ENCODE measurements at regions not wholly inside any gene's neighbourhood (a gene's known extent, or its start where the extent isn't known, plus 50 kb on each side); places are given as distances from the start of the nearest gene placed in this dataset.

- H3K4me1 Mint-ChIP-seq = no peaks in the 10 kb centered on the region
- DNase-seq (no peak), ATAC-seq (ENCODE audit: low read depth) (no peak)
- no peak for TF ChIP-seq CTCF (IDR thresholded peaks at IDR 0.05)
- intact Hi-C loops (cut with micrococcal nuclease) = no loop called here
- no peak overlapping the region for H3K4me3 Mint-ChIP-seq
- H3K27ac Mint-ChIP-seq = no peak overlapping the region
- POLR2A ChIA-PET = no interaction called here
- no peaks in the 10 kb centered on the region for H3K36me3 Mint-ChIP-seq (ENCODE audit: low read depth)
- CTCF ChIA-PET = no interaction called here
- peaks cover 8% of the 10 kb centered on the region for H3K9me3 Mint-ChIP-seq
- H3K27me3 Mint-ChIP-seq = peaks cover 14% of the 10 kb centered on the region
Measured at GRCh38 chr15:60093273-60094067, 89.4 kb downstream of the FOXB1 start.

GRCh38 chr15:60095711-60096110 lies 91.6 kb downstream of the FOXB1 start:
- Mint-ChIP-seq H3K36me3 (ENCODE audit: low read depth) (no peaks in the 10 kb centered on the region), H3K4me3 (no peak overlapping the region), H3K27ac (no peak overlapping the region), H3K27me3 (peaks cover 6% of the 10 kb centered on the region), H3K4me1 (no peaks in the 10 kb centered on the region), H3K9me3 (peaks cover 8% of the 10 kb centered on the region)
- DNase-seq (no peak), ATAC-seq (ENCODE audit: low read depth) (no peak)
- ChIA-PET CTCF (no interaction called here), POLR2A (no interaction called here)
- intact Hi-C loops (cut with micrococcal nuclease) = no loop called here
- TF ChIP-seq CTCF (IDR thresholded peaks at IDR 0.05) = no peak

GRCh38 chr15:60096157-60096556 lies 92.0 kb downstream of the FOXB1 start:
- intact Hi-C loops (cut with micrococcal nuclease) = no loop called here
- ATAC-seq (ENCODE audit: low read depth) (no peak), DNase-seq (no peak)
- ChIA-PET POLR2A (no interaction called here), CTCF (no interaction called here)
- H3K27ac Mint-ChIP-seq = no peak overlapping the region
- H3K4me1 Mint-ChIP-seq = no peaks in the 10 kb centered on the region
- no peaks in the 10 kb centered on the region for H3K36me3 Mint-ChIP-seq (ENCODE audit: low read depth)
- H3K4me3 Mint-ChIP-seq = no peak overlapping the region
- H3K9me3 Mint-ChIP-seq = peaks cover 8% of the 10 kb centered on the region
- peaks cover 6% of the 10 kb centered on the region for H3K27me3 Mint-ChIP-seq
- TF ChIP-seq CTCF (IDR thresholded peaks at IDR 0.05) = no peak

- no peak overlapping the region for H3K27ac Mint-ChIP-seq
- H3K36me3 Mint-ChIP-seq (ENCODE audit: low read depth) = no peaks in the 10 kb centered on the region
- no peak overlapping the region for H3K4me3 Mint-ChIP-seq
- H3K4me1 Mint-ChIP-seq = no peaks in the 10 kb centered on the region
- peaks cover 6% of the 10 kb centered on the region for H3K9me3 Mint-ChIP-seq
- intact Hi-C loops (cut with micrococcal nuclease) = no loop called here
- no peak for ATAC-seq (ENCODE audit: low read depth)
- TF ChIP-seq CTCF (IDR thresholded peaks at IDR 0.05) = no peak
- ChIA-PET POLR2A (interaction anchor here (0.6 kb wide), 1 partner anchor 57 kb away, joined by 5 read pairs; no protein-coding TSS in a partner anchor), CTCF (no interaction called here)
- H3K27me3 Mint-ChIP-seq = peaks cover 12% of the 10 kb centered on the region
- DNase-seq = no peak
Measured at GRCh38 chr15:60101416-60101815, 97.3 kb downstream of the FOXB1 start.

GRCh38 chr15:60102748-60103147 lies 98.6 kb downstream of the FOXB1 start:
- H3K27me3 Mint-ChIP-seq = peaks cover 16% of the 10 kb centered on the region
- no peak for ATAC-seq (ENCODE audit: low read depth)
- CTCF ChIA-PET = no interaction called here
- no peaks in the 10 kb centered on the region for H3K36me3 Mint-ChIP-seq (ENCODE audit: low read depth)
- TF ChIP-seq CTCF (IDR thresholded peaks at IDR 0.05) = no peak
- H3K27ac Mint-ChIP-seq = no peak overlapping the region
- POLR2A ChIA-PET = no interaction called here
- H3K4me1 Mint-ChIP-seq = no peaks in the 10 kb centered on the region
- DNase-seq = no peak
- intact Hi-C loops (cut with micrococcal nuclease) = no loop called here
- H3K9me3 Mint-ChIP-seq = no peaks in the 10 kb centered on the region
- H3K4me3 Mint-ChIP-seq = no peak overlapping the region

Data from activated B cell treated with CpG ODN at 0.5 μM for 24 hours (primary cell).